WTC11 (cell line): ENCODE measurements at regions not wholly inside any gene's neighbourhood (a gene's known extent, or its start where the extent isn't known, plus 50 kb on each side); places are given as distances from the start of the nearest gene placed in this dataset.
"Not testable (repeated sequence)": the region's sequence is repeated elsewhere in the genome, so short reads cannot be mapped to it uniquely, and the experiment has no call there.

ENCODE experiments used
- ATF1 ChIP-seq: sonication (generic); formaldehyde crosslinking; IDR thresholded peaks from 2 replicates; pipeline ENCODE4 v1.8.1; 2023; ENCODE audit warnings: mild to moderate bottlenecking, moderate library complexity, missing genetic modification reagents
- FOXK1 ChIP-seq: sonication (generic); formaldehyde crosslinking; IDR thresholded peaks from 2 replicates; pipeline ENCODE4 v1.8.0; 2022; ENCODE audit warnings: mild to moderate bottlenecking, moderate library complexity, missing genetic modification reagents
- ZSCAN18 ChIP-seq: fragments of 250-450 bp; sonication (Bioruptor Pico); IDR thresholded peaks from 2 replicates; pipeline ENCODE4 v2.1.2; 2022; ENCODE audit warnings: mild to moderate bottlenecking, moderate library complexity
- TF ChIP-seq, protein P1 (sequence below): sonication (generic); formaldehyde crosslinking; IDR thresholded peaks from 2 replicates; pipeline ENCODE4 v1.8.1; 2022; ENCODE audit warnings: low read depth, mild to moderate bottlenecking, moderate library complexity, missing genetic modification reagents, borderline replicate concordance
- TF ChIP-seq, protein P2 (sequence below): sonication (generic); formaldehyde crosslinking; IDR thresholded peaks from 2 replicates; pipeline ENCODE4 v1.8.1; 2023; ENCODE audit warnings: mild to moderate bottlenecking, missing genetic modification reagents, moderate library complexity

DNA sequence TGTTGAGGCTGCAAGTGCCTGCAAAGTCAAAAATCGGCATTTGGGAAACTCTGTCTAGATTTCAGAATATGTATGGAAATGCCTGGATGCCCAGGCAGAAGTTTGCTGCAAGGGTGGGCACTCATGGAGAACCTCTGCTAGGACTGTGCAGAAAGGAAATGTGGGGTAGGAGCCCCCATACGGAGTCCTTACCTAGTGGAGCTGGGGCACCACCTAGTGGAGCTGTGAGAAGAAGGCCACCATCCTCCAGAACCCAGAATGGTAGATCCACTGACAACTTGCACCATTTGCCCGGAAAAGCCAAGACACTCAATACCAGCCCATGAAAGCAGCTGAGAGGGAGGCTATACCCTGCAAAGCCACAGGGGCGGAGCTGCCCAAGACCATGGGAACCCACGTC lies 671.2 kb upstream of the ZWINT start:
- not testable (repeated sequence) for TF ChIP-seq ZSCAN18 (CRISPR knock-in tag); FOXK1; ATF1 (CRISPR knock-in tag)
- TF ChIP-seq, protein P1, sequence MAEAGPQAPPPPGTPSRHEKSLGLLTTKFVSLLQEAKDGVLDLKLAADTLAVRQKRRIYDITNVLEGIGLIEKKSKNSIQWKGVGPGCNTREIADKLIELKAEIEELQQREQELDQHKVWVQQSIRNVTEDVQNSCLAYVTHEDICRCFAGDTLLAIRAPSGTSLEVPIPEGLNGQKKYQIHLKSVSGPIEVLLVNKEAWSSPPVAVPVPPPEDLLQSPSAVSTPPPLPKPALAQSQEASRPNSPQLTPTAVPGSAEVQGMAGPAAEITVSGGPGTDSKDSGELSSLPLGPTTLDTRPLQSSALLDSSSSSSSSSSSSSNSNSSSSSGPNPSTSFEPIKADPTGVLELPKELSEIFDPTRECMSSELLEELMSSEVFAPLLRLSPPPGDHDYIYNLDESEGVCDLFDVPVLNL (CRISPR knock-in tag) = not testable (repeated sequence)
- TF ChIP-seq, protein P2, sequence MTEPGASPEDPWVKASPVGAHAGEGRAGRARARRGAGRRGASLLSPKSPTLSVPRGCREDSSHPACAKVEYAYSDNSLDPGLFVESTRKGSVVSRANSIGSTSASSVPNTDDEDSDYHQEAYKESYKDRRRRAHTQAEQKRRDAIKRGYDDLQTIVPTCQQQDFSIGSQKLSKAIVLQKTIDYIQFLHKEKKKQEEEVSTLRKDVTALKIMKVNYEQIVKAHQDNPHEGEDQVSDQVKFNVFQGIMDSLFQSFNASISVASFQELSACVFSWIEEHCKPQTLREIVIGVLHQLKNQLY (CRISPR knock-in tag) = not testable (repeated sequence)
